HG03196 (cell line): ENCODE measurements at regions not wholly inside any gene's neighbourhood (a gene's known extent, or its start where the extent isn't known, plus 50 kb on each side); places are given as distances from the start of the nearest gene placed in this dataset.
"Not testable (repeated sequence)": the region's sequence is repeated elsewhere in the genome, so short reads cannot be mapped to it uniquely, and the experiment has no call there.

ENCODE experiments used
- ATAC-seq: cut with Tn5 transposase; IDR thresholded peaks from one replicate; pipeline ENCODE4 v1.9.1; 2021; ENCODE audit not compliant: unreplicated experiment

GRCh38 chr14:84074626-84075025 lies 1455.3 kb upstream of the FLRT2 start:
- no peak for ATAC-seq

GRCh38 chr14:84080944-84081343 lies 1449.0 kb upstream of the FLRT2 start:
- no peak for ATAC-seq

DNA sequence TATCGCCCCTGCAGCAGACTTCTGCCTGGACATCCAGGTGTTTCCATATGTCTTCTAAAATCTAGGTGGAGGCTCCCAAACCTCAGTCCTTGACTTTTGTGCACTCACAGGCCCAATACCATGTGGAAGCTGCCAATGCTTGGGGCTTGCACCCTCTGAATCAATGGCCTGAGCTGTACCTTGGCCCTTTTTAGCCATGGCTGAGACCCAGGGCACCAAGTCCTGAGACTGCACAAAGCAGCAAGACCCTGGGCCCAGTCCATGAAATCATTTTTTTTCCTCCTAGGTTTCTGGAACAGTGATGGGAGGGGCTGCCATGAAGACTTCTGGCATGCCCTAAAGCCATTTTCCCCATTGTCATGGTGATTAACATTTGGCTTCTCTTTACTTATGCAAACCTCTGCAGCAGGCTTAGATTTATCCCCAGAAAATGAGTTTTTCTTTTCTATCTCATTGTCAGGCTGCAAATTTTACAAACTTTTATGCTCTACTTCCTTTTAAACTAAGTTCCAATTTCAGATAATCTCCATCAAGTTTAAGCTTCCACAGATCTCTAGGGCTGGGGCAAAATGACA lies 1445.8 kb upstream of the FLRT2 start:
- no peak for ATAC-seq

GRCh38 chr14:84085493-84085892 lies 1444.5 kb upstream of the FLRT2 start:
- ATAC-seq, result no peak

GRCh38 chr14:84086714-84087113 lies 1443.2 kb upstream of the FLRT2 start:
- ATAC-seq, result no peak

DNA sequence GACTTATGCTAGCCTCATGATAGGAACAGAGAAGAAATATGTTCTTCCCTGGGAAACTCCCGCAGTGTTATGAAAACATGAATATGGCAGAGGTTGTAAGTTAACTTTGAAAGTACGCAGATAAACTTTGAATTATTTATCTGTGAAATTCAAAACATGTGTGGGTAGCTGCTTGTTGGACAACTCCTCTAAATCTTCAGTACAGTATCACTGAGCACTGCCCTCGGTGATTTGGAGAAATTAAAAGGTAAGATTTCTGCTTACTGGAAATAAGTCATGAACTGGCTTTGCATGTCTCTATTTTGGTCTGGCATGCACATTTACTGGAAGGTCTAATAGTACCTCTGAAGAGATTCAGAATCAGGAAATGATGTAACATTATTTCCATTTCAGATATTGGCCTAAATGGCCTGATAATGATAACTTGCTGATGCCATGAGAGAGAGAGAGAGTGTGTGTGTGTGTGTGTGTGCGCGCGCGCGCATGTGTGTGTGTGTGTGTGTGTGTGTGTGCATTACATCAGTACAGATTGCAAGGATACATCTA lies 1441.9 kb upstream of the FLRT2 start:
- no peak for ATAC-seq

DNA sequence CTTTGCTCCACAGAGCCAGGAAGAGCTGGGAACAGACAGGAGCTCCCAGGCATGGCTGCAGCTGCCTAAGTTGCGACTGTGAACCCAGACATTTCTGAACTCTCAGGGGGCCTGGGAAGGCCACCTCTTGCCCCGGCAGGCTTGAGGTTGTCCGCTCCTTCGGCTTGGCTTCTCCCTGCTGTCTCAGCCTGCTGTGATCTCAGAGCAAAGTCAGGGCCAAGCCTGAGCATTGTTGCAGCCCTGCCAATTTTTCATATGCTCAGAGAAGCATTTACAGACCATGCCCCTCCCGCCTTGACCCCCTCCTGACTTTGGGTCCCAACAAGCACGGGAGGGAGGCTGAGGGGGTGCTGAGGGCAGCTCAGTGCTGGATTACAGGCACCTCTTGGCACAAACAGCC lies 1439.1 kb upstream of the FLRT2 start:
- no peak for ATAC-seq

DNA sequence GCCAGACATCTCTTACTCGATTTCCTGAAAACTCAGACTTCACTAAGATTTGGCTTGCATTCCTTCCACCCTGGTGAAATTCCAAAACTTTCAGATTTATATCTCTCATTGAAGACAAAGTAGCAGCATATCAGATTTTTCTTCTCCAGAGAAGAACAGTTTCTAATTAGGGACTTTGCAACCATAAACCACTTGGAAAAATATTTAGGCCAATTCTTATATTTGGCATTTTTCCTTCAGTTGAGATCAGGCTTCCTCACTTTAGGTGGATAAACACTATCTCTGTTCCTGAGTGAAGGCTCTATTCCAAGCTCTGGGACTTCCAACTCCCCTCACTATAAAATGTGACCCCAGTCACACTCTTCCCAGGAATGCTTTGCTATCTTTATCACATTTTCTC lies 1434.3 kb upstream of the FLRT2 start:
- ATAC-seq, result no peak

- no peak for ATAC-seq
Observed at GRCh38 chr14:84098261-84098660, 1431.7 kb upstream of the FLRT2 start.

DNA sequence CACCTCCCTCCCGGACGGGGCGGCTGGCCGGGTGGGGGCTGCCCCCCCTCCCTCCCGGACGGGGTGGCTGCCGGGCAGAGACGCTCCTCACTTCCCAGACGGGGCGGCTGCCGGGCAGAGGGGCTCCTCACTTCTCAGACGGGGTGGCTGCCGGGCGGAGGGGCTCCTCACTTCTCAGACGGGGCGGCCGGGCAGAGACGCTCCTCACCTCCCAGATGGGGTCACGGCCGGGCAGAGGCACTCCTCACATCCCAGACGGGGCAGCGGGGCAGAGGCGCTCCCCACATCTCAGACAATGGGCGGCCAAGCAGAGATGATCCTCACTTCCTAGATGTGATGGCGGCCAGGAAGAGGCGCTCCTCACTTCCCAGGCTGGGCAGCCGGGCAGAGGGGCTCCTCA lies 1430.4 kb upstream of the FLRT2 start:
- not testable (repeated sequence) for ATAC-seq

DNA sequence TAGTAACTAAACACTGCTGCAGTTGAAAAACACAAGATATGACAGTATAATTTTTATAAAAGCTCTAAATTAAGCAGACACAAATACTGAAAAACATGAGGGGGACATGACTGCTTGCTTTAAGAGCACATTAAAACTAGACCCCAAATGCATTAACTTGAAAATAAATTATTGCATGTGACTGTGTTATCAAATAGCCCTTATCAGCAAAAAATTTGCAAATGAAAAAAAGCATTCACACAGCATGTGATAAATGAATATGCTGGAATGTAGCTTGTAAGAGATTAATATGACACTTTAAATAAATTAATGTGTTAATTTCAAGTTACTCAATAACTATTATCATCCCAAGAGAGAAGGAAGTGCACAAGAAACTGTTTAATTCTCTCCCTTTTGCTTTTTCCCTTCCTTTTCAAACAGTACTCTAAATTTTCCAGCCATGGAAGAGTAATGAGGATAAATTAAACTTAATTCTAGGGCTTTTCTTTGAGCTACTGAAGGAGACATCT lies 1422.1 kb upstream of the FLRT2 start:
- no peak for ATAC-seq

DNA sequence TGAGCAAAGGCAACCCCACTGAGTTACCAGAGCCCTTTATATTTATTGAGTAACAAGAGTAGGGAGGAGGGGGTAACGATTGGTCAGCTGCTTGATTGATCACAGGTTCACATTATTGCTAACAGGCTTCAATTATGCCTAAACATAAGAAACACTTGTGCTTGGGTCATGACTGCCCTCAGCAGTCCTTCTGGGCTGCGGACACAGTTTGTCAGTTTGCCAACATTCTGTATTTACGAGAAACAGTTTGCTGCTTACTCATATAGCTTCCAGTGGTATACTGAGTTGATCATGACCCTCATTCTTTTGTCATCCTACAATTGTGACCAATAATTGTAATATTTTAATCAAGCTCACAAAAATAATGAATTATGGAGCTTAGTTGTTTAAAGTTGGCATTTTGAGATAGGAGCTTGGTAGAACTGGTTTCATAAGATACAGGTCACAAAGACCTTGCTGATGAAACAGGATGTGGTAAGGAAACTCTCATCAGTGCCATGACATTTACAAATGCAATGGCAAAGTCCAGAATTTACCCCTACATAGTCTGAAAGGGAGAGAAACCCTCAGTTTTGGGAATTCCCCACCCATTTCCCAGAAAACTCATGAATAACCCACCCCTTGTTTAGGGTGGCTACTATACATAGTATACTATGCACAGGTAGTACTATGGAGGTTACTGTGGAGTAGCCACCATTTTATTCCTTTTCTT lies 1421.0 kb upstream of the FLRT2 start:
- no peak for ATAC-seq

DNA sequence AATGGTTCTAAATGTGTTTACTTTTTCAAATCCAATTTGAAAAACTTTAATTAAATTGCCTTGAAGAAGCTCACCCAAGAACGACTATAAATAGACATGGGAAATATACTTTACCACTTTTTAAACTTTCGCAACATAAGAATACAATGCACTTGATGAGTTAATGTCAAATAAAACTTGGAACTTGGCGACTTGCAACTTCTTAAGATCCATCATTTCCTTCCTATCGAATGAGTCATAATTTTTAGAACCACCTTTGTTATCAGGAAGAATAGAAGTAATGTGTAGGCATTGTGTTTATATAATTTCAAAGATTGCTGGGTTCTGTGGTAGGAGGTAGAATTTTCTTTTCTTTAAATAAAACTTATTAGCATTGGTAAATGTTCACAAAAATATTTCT lies 1417.4 kb upstream of the FLRT2 start:
- ATAC-seq, result no peak

GRCh38 chr14:84125676-84126075 lies 1404.3 kb upstream of the FLRT2 start:
- no peak for ATAC-seq

DNA sequence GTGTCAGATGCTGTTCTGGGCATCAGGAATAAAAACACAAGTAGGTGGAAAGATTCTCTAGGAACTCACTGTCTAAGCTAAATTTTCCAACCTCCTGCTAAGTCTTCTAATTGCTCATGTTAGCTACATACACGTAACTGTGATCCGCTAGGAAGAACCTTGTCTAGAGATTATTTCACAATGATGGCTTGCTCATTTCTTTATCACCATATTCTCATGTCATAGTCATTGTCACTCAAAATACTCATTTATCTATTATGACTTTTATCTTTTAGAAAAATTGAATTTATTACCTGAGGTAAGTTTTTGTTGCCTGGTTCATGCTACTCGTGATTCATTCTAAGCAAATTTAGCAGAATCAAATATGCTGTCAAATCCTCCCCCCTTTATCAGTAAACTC lies 1402.4 kb upstream of the FLRT2 start:
- ATAC-seq, result no peak

DNA sequence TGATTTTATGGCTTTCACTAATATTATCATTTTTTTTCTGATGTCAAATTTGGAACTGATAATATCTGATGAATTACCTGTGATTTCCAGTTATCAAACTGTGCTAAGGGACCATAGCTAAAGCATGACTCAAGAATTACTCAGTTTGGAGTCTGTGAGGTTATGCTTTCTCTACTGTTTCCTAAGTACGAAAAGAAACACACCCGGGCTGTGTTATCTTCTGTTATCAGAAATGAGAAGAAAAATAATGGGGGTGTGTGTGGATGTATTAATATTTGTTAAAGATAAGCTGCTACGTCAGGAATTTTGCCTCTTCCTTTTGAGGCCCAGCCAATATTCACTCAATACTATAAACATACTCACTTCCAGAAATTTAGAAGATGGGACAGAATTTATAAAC lies 1401.9 kb upstream of the FLRT2 start:
- no peak for ATAC-seq

DNA sequence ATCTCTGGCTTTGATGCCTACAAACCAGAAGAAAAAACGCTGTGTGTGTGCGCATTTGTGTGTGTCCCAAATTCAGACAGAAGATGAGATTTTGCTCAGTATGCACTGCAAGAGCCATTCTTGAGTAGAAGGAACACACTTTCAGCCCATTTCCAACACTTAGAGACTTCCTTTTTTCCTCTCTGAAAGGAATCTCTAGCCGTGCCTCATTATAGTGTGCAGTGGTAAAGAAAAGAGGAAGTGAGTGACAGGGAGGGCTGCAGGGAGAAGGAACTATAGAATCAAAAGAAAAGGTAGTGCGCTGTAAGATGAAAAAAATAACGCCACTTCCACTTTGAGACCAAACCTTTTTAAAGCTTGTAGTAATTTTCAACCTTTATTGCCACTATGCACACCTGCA lies 1400.9 kb upstream of the FLRT2 start:
- ATAC-seq, result no peak

- no peak for ATAC-seq
Observed at GRCh38 chr14:84129941-84130340, 1400.0 kb upstream of the FLRT2 start.

DNA sequence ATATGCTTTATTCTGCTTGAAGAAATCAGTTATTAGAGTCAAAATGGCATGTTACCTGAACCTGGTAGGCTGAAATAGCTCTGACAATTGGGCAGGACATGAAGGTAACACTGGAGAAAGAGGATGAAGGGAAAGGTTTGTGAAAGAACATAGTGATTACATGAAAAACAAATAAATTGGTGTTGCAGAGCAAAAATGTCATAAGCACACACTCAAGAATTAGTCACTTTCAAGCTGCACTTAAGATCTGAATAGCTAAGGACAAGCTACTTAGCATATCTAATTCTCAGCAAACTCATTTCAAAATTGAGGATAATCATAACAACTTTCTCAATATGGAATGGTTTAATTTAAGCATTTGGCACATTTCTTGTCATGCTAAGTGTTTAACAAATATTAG lies 1398.0 kb upstream of the FLRT2 start:
- no peak for ATAC-seq

DNA sequence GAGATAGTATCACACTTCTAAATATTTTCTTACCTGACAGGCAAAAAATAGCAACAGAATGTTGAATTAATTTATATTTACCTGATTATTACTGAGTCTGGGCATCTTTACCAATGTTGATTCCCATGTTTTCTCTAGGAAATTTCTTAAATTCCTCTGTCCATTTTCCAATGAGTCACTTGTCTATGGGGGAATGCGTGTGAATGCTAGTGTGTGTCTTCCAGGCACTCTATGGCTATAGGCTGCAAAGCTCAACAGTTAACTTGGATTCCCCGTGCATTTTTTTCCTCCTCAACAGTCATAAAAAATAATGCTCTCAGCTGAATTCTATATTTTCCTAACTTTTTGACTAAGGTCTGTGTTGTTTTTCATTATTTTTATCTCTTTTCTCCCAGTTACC lies 1385.8 kb upstream of the FLRT2 start:
- ATAC-seq, result no peak

DNA sequence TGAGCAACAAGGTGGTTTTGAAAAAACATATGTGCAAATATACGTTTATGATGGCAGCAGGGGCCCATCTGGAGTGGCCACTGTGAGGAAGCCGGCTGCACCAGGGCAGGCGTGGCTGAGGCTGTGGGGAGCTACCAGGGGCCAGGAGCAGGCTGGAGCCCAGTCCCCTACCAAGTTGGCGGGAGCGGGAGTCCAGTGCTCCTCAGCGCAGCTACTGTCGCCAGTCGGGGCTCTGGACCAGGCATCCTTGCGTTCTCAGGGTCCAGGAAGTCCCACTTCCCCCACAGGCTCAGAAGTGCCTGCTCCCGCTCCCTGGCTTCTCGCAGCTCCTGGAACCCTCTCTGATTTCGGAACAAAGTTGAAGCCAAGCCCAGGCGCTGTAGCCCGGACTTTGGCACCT lies 1377.5 kb upstream of the FLRT2 start:
- no peak for ATAC-seq

- no peak for ATAC-seq
Observed at GRCh38 chr14:84162633-84163032, 1367.3 kb upstream of the FLRT2 start.

DNA sequence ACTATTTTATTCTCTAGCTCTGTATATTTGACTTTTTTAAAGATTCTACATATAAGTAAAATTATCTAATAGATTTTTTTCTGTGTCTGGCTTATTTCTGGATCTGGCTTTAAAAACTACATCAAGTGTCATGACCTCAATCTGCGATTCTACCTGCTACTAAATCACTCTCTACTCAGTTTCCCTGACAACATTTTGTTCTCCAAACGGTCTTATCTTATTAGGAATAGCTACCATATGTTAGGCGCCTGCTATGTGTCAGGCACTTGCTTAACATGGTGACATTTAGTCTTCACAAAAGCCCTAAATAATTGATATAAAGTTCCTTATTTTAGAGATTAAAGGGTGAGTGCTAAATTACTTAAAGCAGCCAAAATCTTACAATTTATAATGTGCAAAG lies 1362.9 kb upstream of the FLRT2 start:
- ATAC-seq, result no peak
